LNCAP (cell line): ENCODE measurements at regions not wholly inside any gene's neighbourhood (a gene's known extent, or its start where the extent isn't known, plus 50 kb on each side); places are given as distances from the start of the nearest gene placed in this dataset.

Experiments used
- TF ChIP-seq, protein P1 (sequence below): fragments of 450-650 bp; IDR thresholded peaks from 2 replicates; pipeline ENCODE4 v1.5.1; 2017; ENCODE audit warnings: mild to moderate bottlenecking

DNA sequence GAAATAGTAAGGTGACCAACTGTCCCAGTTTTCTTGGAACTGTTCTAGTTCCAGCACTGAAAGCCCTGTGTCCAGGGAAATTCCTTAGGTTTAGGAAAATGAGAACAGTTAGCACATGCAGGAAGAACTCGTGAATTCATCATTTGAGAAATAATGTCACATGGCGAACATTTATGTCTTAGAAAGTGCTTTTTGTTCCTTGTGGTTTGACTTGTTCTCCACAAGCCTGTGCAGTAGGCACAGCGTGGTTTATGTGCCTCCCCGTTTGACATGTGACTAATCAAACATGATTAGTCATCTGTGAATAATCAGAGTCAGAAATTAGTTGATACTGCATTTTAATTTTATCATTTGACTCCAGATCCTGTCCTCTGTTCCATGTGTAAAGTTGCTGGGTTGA lies 556.0 kb upstream of the CPEB2 start:
- TF ChIP-seq, protein P1, sequence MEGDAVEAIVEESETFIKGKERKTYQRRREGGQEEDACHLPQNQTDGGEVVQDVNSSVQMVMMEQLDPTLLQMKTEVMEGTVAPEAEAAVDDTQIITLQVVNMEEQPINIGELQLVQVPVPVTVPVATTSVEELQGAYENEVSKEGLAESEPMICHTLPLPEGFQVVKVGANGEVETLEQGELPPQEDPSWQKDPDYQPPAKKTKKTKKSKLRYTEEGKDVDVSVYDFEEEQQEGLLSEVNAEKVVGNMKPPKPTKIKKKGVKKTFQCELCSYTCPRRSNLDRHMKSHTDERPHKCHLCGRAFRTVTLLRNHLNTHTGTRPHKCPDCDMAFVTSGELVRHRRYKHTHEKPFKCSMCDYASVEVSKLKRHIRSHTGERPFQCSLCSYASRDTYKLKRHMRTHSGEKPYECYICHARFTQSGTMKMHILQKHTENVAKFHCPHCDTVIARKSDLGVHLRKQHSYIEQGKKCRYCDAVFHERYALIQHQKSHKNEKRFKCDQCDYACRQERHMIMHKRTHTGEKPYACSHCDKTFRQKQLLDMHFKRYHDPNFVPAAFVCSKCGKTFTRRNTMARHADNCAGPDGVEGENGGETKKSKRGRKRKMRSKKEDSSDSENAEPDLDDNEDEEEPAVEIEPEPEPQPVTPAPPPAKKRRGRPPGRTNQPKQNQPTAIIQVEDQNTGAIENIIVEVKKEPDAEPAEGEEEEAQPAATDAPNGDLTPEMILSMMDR: no peak

DNA sequence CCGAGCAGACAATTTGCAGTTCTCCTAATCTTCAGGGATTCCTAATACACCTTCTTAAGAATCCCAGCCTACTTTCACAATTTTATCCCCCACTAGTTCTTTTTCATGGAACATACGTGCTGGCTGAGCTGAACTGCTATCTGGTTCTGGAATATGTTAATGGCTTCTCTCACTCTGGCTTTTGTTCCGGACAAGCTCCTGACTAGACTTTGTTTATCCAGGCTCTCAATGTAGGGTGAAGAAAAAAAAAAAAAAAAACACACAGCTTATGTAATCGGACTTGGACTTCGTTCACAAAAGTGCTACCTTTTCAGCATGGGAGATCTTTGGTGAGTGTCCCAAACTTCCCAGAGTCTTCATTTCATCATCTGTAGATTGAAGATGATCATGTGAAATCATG lies 555.4 kb upstream of the CPEB2 start:
- TF ChIP-seq, protein P1: no peak

DNA sequence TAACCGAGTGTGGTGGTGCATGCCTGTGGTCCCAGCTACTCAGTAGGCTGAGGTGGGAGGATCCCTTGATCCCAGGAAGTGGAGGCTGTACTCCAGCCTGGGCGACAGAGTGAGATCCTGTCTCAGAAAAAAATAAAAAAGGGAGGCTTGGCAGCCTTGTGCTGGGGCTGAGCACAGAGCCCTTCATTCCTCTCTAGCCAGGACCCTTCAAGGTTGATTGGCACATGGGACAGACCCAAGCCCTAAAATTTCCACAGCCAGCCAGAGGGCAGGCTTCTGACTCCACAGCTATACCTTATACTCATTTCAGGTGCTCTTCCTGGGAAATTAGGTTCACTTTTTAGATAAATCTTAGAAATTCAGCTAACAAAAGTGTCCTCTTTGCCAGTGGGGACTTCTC lies 553.0 kb upstream of the CPEB2 start:
- TF ChIP-seq, protein P1: no peak

DNA sequence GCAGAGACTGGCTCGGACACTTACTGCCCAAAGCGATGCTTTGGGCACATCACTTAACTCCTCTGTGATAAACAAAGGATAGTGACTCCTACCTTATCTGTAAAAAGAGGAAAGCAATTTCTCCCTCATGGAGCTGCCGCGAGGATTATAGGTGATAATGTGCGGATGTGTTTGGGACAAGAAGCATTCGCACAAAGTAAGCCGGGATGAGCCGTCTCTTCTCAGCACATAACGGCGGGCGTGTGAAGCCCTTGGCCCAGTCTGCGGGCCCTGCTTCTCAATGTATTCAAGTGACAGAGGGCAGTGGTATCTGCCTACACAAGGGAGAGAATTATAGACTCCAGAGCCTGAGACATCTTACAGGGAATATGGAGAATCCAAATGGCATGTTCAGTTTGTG lies 550.3 kb upstream of the CPEB2 start:
- TF ChIP-seq, protein P1: no peak

DNA sequence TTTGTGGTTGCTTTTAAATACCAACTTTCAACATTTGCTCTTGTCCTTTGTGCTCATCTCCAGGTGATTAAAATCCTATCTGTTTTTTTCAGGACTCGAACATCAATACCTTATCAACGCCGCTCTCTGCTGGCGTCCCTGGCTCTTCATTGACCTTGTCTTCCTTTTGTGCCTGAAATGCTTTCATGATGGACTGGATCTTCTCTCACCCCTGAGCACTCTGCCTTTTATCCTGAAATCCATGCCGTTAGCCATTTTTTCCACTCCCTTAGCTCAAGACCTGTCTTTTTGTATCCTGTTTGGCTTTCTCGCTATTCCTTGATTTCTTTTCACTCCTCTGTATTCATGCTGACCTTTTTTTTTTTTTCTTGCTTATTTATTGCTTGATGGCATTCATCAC lies 549.5 kb upstream of the CPEB2 start:
- TF ChIP-seq, protein P1: no peak

DNA sequence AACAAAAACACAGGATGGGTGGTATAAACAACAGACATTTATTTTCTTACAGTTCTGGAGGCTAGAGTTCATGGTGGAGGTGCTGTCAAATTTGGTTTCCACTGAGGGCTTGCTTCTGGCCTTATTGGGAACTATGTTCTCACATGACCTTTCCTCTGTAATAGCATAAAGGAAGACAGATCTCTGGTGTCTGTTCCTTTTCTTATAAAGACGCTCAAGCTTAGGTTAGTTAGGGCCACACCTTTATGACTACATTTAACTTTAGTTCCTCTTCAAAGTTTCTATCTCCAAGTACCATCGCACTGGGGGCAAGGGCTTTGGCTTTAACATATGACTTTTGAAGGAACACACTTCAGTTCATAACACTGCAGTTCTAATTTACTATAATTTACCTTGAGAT lies 543.8 kb upstream of the CPEB2 start:
- TF ChIP-seq, protein P1: no peak

DNA sequence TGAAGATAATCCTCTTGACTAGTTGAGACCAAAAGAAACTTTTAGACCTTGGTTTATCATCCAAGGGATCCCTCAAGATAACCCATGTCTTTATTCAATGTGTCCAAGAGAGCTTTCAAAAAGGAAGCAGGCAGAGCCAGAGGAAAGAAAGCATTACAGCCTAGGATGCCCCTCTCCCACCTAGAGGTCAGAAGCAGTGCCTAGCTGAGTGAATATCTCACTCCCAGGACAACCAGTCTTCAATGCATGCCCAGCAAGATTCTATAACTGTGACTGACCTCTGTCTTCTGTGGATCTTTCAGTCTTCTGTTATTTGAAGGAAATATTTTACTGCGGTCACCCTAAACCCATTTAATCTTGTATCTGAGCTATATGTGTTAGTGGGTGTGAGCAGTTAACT lies 537.2 kb upstream of the CPEB2 start:
- TF ChIP-seq, protein P1: no peak

DNA sequence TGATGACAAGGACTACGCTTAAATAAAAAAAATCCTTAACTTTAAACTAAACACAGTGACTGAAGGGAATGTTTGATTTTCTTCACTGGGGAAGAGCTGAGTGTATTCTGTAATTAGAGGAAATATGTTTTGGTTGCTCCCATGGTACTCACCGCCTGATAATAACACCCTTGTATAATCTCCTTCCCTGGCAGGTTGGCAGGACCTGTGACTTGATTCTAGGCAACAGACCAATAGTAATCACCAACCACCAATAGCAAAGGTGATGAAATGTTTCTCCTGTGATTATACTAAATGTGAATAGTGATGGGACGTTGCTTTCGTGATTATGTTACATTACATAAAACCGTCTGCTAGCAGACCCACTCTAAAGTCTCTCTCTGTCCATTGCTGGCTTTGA lies 536.8 kb upstream of the CPEB2 start:
- TF ChIP-seq, protein P1: no peak
